ENCODE measurements at regions not wholly inside any gene's neighbourhood (a gene's known extent, or its start where the extent isn't known, plus 50 kb on each side); places are given as distances from the start of the nearest gene placed in this dataset.
"Not testable (repeated sequence)": the region's sequence is repeated elsewhere in the genome, so short reads cannot be mapped to it uniquely, and the experiment has no call there.

GRCh38 chr9:6101725-6102124 lies 86.3 kb upstream of the RANBP6 start:
- 93 to 94% methylated on average over 1 of the region's 1 CpG for WGBS, 2 donors
- H3K27me3 ChIP-seq (ENCODE audit: control insufficient read depth in 3 of 3, insufficient read depth in 3 of 3, low read length in 2 of 3); H3K9me3 ChIP-seq (ENCODE audit: control insufficient read depth in 4 of 4, insufficient read depth in 3 of 4, low read length in 3 of 4); H3K9ac ChIP-seq (ENCODE audit: insufficient read depth in 1 of 2, low read length in 2 of 2); DNase-seq; ATAC-seq (ENCODE audit: insufficient read depth, low FRiP score); H3K4me3 ChIP-seq; H3K4me1 ChIP-seq (ENCODE audit: control insufficient read depth in 5 of 5, insufficient read depth in 5 of 5, low read length in 5 of 5); H3K27ac ChIP-seq (ENCODE audit: low read depth in 1 of 2, low read length in 1 of 2); H3K36me3 ChIP-seq (ENCODE audit: control insufficient read depth in 4 of 4, insufficient read depth in 4 of 4, low read length in 4 of 4): not testable (repeated sequence)

- not testable (repeated sequence) for H3K9ac ChIP-seq (ENCODE audit: insufficient read depth in 1 of 2, low read length in 2 of 2); H3K4me1 ChIP-seq (ENCODE audit: control insufficient read depth in 5 of 5, insufficient read depth in 5 of 5, low read length in 5 of 5); ATAC-seq (ENCODE audit: insufficient read depth, low FRiP score); H3K4me3 ChIP-seq; H3K27me3 ChIP-seq (ENCODE audit: control insufficient read depth in 3 of 3, insufficient read depth in 3 of 3, low read length in 2 of 3); DNase-seq; H3K36me3 ChIP-seq (ENCODE audit: control insufficient read depth in 4 of 4, insufficient read depth in 4 of 4, low read length in 4 of 4); H3K27ac ChIP-seq (ENCODE audit: low read depth in 1 of 2, low read length in 1 of 2); H3K9me3 ChIP-seq (ENCODE audit: control insufficient read depth in 4 of 4, insufficient read depth in 3 of 4, low read length in 3 of 4)
Observed at GRCh38 chr9:6099346-6099745, 83.9 kb upstream of the RANBP6 start.

GRCh38 chr9:6098431-6098830 lies 83.0 kb upstream of the RANBP6 start:
- no peaks in the 10 kb centered on the region for H3K27me3 ChIP-seq (ENCODE audit: control insufficient read depth in 3 of 3, insufficient read depth in 3 of 3, low read length in 2 of 3)
- no peaks in the 10 kb centered on the region for H3K36me3 ChIP-seq (ENCODE audit: control insufficient read depth in 4 of 4, insufficient read depth in 4 of 4, low read length in 4 of 4)
- DNase-seq (no peak), ATAC-seq (ENCODE audit: insufficient read depth, low FRiP score) (no peak)
- TF ChIP-seq CTCF (IDR thresholded peaks at IDR 0.05; ENCODE audit: control extremely low read depth, extremely low read depth) = no peak
- H3K9ac ChIP-seq (ENCODE audit: insufficient read depth in 1 of 2, low read length in 2 of 2) = no peak overlapping the region
- peaks cover 0 to 2% (median 0%) of the 10 kb centered on the region in 4 donors for H3K9me3 ChIP-seq (ENCODE audit: control insufficient read depth in 4 of 4, insufficient read depth in 3 of 4, low read length in 3 of 4)
- WGBS, 2 donors = 85 to 97% methylated on average over 1 of the region's 1 CpG
- no peak overlapping the region for H3K4me3 ChIP-seq
- H3K27ac ChIP-seq (ENCODE audit: low read depth in 1 of 2, low read length in 1 of 2) = no peak overlapping the region
- H3K4me1 ChIP-seq (ENCODE audit: control insufficient read depth in 5 of 5, insufficient read depth in 5 of 5, low read length in 5 of 5) = no peaks in the 10 kb centered on the region

- no peak for TF ChIP-seq CTCF (IDR thresholded peaks at IDR 0.05; ENCODE audit: control extremely low read depth, extremely low read depth)
- no peaks in the 10 kb centered on the region for H3K4me1 ChIP-seq (ENCODE audit: control insufficient read depth in 5 of 5, insufficient read depth in 5 of 5, low read length in 5 of 5)
Observed at GRCh38 chr9:6096821-6097220, 81.4 kb upstream of the RANBP6 start.

More at GRCh38 chr9:6096821-6097220, 81.4 kb upstream of the RANBP6 start:
- 79 to 91% methylated on average over 3 of the region's 3 CpGs for WGBS, 2 donors
- Histone ChIP-seq H3K9me3 (ENCODE audit: control insufficient read depth in 4 of 4, insufficient read depth in 3 of 4, low read length in 3 of 4) (peaks cover 0 to 2% (median 0%) of the 10 kb centered on the region in 4 donors), H3K36me3 (ENCODE audit: control insufficient read depth in 4 of 4, insufficient read depth in 4 of 4, low read length in 4 of 4) (no peaks in the 10 kb centered on the region), H3K4me3 (no peak overlapping the region), H3K27ac (ENCODE audit: low read depth in 1 of 2, low read length in 1 of 2) (no peak overlapping the region), H3K27me3 (ENCODE audit: control insufficient read depth in 3 of 3, insufficient read depth in 3 of 3, low read length in 2 of 3) (no peaks in the 10 kb centered on the region), H3K9ac (ENCODE audit: insufficient read depth in 1 of 2, low read length in 2 of 2) (no peak overlapping the region)
- ATAC-seq (ENCODE audit: insufficient read depth, low FRiP score) (no peak), DNase-seq (no peak)

All from lung (tissue), 11 donors.